CD14-positive monocyte (primary cell): ENCODE measurements at regions not wholly inside any gene's neighbourhood (a gene's known extent, or its start where the extent isn't known, plus 50 kb on each side); places are given as distances from the start of the nearest gene placed in this dataset.

Experiments used
- DNase-seq, 3 donors: peaks; one replicate each; pipeline ENCODE4 v3.0.0-alpha.2; 2011 to 2022
- H2AFZ ChIP-seq: 2 replicates; pipeline ENCODE4 v1.6.0; 2012; ENCODE audit warnings: mild to moderate bottlenecking, low read depth, low read length, inconsistent platforms; ENCODE audit not compliant: insufficient read depth, poor library complexity, severe bottlenecking
- H3K27ac ChIP-seq, 2 donors: 1 replicate in 1 of 2; 2 replicates in 1 of 2; pipeline ENCODE4 v1.5.1; 2012 to 2013; ENCODE audit warnings: low read length in 2 of 2, control low read depth in 1 of 2, inconsistent platforms in 1 of 2, low read depth in 1 of 2, mild to moderate bottlenecking in 1 of 2
- H3K27me3 ChIP-seq, 2 donors: one replicate each; pipeline versions ENCODE4 v1.6.0 to v1.6.1; 2011 to 2013; ENCODE audit warnings: low read length in 2 of 2; ENCODE audit not compliant: control insufficient read depth in 2 of 2, insufficient read depth in 2 of 2
- H3K36me3 ChIP-seq, 2 donors: replicated peaks in 1 of 2; 1 replicate in 1 of 2; 2 replicates in 1 of 2; pipeline versions ENCODE4 v1.5.1 to v1.6.1; 2012 to 2013; ENCODE audit warnings: low read length in 2 of 2, control low read depth in 1 of 2, inconsistent platforms in 1 of 2, mild to moderate bottlenecking in 1 of 2; ENCODE audit not compliant: insufficient read depth in 2 of 2, control insufficient read depth in 1 of 2
- H3K4me1 ChIP-seq, 2 donors: 1 replicate in 1 of 2; 2 replicates in 1 of 2; pipeline versions ENCODE4 v1.5.1 to v1.6.1; 2012 to 2013; ENCODE audit warnings: low read length in 2 of 2, control low read depth in 1 of 2, inconsistent platforms in 1 of 2, mild to moderate bottlenecking in 1 of 2, moderate library complexity in 1 of 2; ENCODE audit not compliant: insufficient read depth in 2 of 2, control insufficient read depth in 1 of 2
- H3K4me2 ChIP-seq: replicated peaks from 2 replicates; pipeline ENCODE3; 2012; ENCODE audit warnings: low read length, moderate library complexity, mild to moderate bottlenecking; ENCODE audit not compliant: poor library complexity, severe bottlenecking; ENCODE audit errors: extremely low read depth
- H3K4me3 ChIP-seq, 3 experiments: fragments of 200-600 bp in 1 of 3; sonication (generic) in 1 of 3; replicated peaks in 1 of 3; 1 replicate in 2 of 3; 2 replicates in 1 of 3; pipeline ENCODE4 v1.5.1; 2011 to 2013; ENCODE audit warnings: low read length in 3 of 3, mild to moderate bottlenecking in 3 of 3, control low read depth in 2 of 3, low read depth in 2 of 3, inconsistent platforms in 1 of 3, moderate library complexity in 1 of 3
- H3K79me2 ChIP-seq: 2 replicates; pipeline ENCODE4 v1.6.0; 2012; ENCODE audit warnings: mild to moderate bottlenecking, control low read depth, inconsistent platforms, low read length, moderate library complexity; ENCODE audit not compliant: insufficient read depth
- H3K9ac ChIP-seq: 2 replicates; pipeline ENCODE4 v1.6.0; 2017; ENCODE audit warnings: low read length, mild to moderate bottlenecking; ENCODE audit not compliant: insufficient read depth, poor library complexity, severe bottlenecking
- H3K9me3 ChIP-seq, 2 donors: replicated peaks in 1 of 2; 1 replicate in 1 of 2; 2 replicates in 1 of 2; pipeline versions ENCODE4 v1.5.1 to v1.6.1; 2012 to 2013; ENCODE audit warnings: low read length in 2 of 2, control low read depth in 1 of 2; ENCODE audit not compliant: control insufficient read depth in 1 of 2, insufficient read depth in 1 of 2
- H4K20me1 ChIP-seq: 2 replicates; pipeline ENCODE4 v1.6.0; 2012; ENCODE audit warnings: mild to moderate bottlenecking, low read length, control low read depth, moderate library complexity; ENCODE audit not compliant: insufficient read depth
- H3K27ac Mint-ChIP-seq, 7 donors: one replicate each; pipeline ENCODE4 v1.8.0; 2020; ENCODE audit warnings: mild to moderate bottlenecking in 7 of 7, mixed read lengths in 7 of 7, moderate library complexity in 6 of 7, inconsistent platforms in 2 of 7
- H3K27me3 Mint-ChIP-seq, 3 donors: one replicate each; pipeline ENCODE4 v1.8.0; 2021 to 2022; ENCODE audit warnings: low read depth in 3 of 3, mild to moderate bottlenecking in 3 of 3, mixed read lengths in 3 of 3, moderate library complexity in 3 of 3, inconsistent platforms in 1 of 3
- H3K36me3 Mint-ChIP-seq, 2 donors: one replicate each; pipeline ENCODE4 v1.8.0; 2020; ENCODE audit warnings: mixed read lengths in 2 of 2, inconsistent platforms in 1 of 2, mild to moderate bottlenecking in 1 of 2
- H3K4me1 Mint-ChIP-seq: one replicate; pipeline ENCODE4 v1.8.0; 2020; ENCODE audit warnings: mild to moderate bottlenecking, mixed read lengths
- H3K4me3 Mint-ChIP-seq, 2 donors: one replicate each; pipeline ENCODE4 v1.8.0; 2020; ENCODE audit warnings: mild to moderate bottlenecking in 2 of 2, mixed read lengths in 2 of 2, moderate library complexity in 1 of 2
- H3K9me3 Mint-ChIP-seq, 7 donors: one replicate each; pipeline ENCODE4 v1.8.0; 2020 to 2022; ENCODE audit warnings: mixed read lengths in 7 of 7, mild to moderate bottlenecking in 6 of 7, moderate library complexity in 6 of 7, inconsistent platforms in 2 of 7
- WGBS: methylation state at CpG from one replicate; pipeline ENCODE4 v1.1.5; 2013; ENCODE audit warnings: missing lambda C conversion rate; ENCODE audit not compliant: insufficient coverage; 5-methylcytosine and 5-hydroxymethylcytosine counted together
- intact Hi-C, 2 donors: fragments of 100-400 bp; cut with micrococcal nuclease; formaldehyde crosslinking; loops; one replicate each; pipeline versions ENCODE4 v1.15.0 to v1.15.1; 2023
- TF ChIP-seq, protein P1 (sequence below): fragments of 200-600 bp; IDR thresholded peaks from one replicate; pipeline ENCODE4 v1.8.0; 2022; ENCODE audit warnings: antibody characterized with exemption, mild to moderate bottlenecking

GRCh38 chr1:30447080-30447479, 276.3 kb downstream of the MATN1 start:
- Mint-ChIP-seq H3K4me1 (no peaks in the 10 kb centered on the region), H3K4me3 (no peak overlapping the region), H3K36me3 (no peaks in the 10 kb centered on the region), H3K27me3 (peaks cover 0 to 7% (median 7%) of the 10 kb centered on the region in 3 donors), H3K9me3 (no peaks in the 10 kb centered on the region), H3K27ac (peak overlapping the region in 2 of 7 donors; percentile 8)
- no peaks in the 10 kb centered on the region for H3K79me2 ChIP-seq
- no peaks in the 10 kb centered on the region for H3K27me3 ChIP-seq
- H3K36me3 ChIP-seq, result no peaks in the 10 kb centered on the region
- H4K20me1 ChIP-seq, result no peaks in the 10 kb centered on the region
- no peak overlapping the region for H2AFZ ChIP-seq
- no peak for DNase-seq
- no peaks in the 10 kb centered on the region for H3K9me3 ChIP-seq
- TF ChIP-seq, protein P1, sequence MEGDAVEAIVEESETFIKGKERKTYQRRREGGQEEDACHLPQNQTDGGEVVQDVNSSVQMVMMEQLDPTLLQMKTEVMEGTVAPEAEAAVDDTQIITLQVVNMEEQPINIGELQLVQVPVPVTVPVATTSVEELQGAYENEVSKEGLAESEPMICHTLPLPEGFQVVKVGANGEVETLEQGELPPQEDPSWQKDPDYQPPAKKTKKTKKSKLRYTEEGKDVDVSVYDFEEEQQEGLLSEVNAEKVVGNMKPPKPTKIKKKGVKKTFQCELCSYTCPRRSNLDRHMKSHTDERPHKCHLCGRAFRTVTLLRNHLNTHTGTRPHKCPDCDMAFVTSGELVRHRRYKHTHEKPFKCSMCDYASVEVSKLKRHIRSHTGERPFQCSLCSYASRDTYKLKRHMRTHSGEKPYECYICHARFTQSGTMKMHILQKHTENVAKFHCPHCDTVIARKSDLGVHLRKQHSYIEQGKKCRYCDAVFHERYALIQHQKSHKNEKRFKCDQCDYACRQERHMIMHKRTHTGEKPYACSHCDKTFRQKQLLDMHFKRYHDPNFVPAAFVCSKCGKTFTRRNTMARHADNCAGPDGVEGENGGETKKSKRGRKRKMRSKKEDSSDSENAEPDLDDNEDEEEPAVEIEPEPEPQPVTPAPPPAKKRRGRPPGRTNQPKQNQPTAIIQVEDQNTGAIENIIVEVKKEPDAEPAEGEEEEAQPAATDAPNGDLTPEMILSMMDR, result no peak
- no peaks in the 10 kb centered on the region for H3K4me1 ChIP-seq
- H3K4me2 ChIP-seq, result no peak overlapping the region
- H3K4me3 ChIP-seq, result no peak overlapping the region
- no peak overlapping the region for H3K9ac ChIP-seq
- 70% methylated on average over 3 of the region's 6 CpGs for WGBS
- H3K27ac ChIP-seq, result no peak overlapping the region
- intact Hi-C loops, result no loop called here

DNA sequence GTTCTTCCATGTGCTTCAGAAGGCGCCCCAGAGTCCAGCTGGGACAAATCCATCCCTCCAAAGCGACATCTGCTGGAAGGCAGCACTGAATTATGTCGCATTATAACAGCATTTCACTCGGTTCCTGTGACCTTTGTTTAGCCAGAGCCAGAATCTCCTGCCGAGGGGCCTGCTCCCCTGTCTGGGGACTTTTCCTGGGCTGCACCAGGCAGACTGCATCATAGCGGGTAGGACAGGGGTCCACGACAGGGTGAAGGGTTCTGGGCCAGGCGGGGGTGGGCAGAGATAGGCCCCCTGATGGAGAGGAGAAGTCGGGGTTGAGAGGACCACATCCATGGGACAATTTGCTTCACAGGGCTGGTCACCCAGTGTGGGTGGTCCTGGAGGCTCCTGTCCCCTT, 276.9 kb downstream of the MATN1 start:
- no peaks in the 10 kb centered on the region for H3K4me1 Mint-ChIP-seq
- H3K27ac Mint-ChIP-seq, result no peak overlapping the region

More for the DNA sequence above, 276.9 kb downstream of the MATN1 start:
- no peaks in the 10 kb centered on the region for H3K36me3 ChIP-seq
- H3K27me3 ChIP-seq, result no peaks in the 10 kb centered on the region
- no peak overlapping the region for H3K4me3 ChIP-seq
- no peaks in the 10 kb centered on the region for H3K4me1 ChIP-seq
- H3K9me3 Mint-ChIP-seq, result no peaks in the 10 kb centered on the region
- no peak overlapping the region for H3K9ac ChIP-seq
- H4K20me1 ChIP-seq, result no peaks in the 10 kb centered on the region
- no peak overlapping the region for H3K4me2 ChIP-seq
- no peak overlapping the region for H3K27ac ChIP-seq
- no peaks in the 10 kb centered on the region for H3K36me3 Mint-ChIP-seq
- TF ChIP-seq, protein P1, result no peak
- H3K27me3 Mint-ChIP-seq, result peaks cover 0 to 7% (median 7%) of the 10 kb centered on the region in 3 donors
- DNase-seq, result no peak
- 63% methylated on average over 6 of the region's 9 CpGs for WGBS
- H2AFZ ChIP-seq, result no peak overlapping the region
- no peaks in the 10 kb centered on the region for H3K79me2 ChIP-seq
- no peaks in the 10 kb centered on the region for H3K9me3 ChIP-seq
- H3K4me3 Mint-ChIP-seq, result no peak overlapping the region
- intact Hi-C loops, result no loop called here
